Karpas-422 (cell line): ENCODE measurements at regions not wholly inside any gene's neighbourhood (a gene's known extent, or its start where the extent isn't known, plus 50 kb on each side); places are given as distances from the start of the nearest gene placed in this dataset.

Experiments
- DNase-seq: peaks from one replicate; pipeline ENCODE4 v3.0.0-alpha.2; 2015
- H2AFZ ChIP-seq: fragments of 200-600 bp; sonication (generic); 2 replicates; pipeline ENCODE4 v1.6.1; 2014; ENCODE audit warnings: antibody characterized with exemption, low read length, mixed read lengths
- H3K27ac ChIP-seq: fragments of 200-600 bp; sonication (generic); 2 replicates; pipeline ENCODE4 v1.5.1; 2014; ENCODE audit warnings: mild to moderate bottlenecking, low read length, moderate library complexity
- H3K27me3 ChIP-seq: fragments of 200-600 bp; sonication (generic); 2 replicates; pipeline ENCODE4 v1.6.1; 2014; ENCODE audit warnings: low read length, mixed read lengths
- H3K36me3 ChIP-seq: fragments of 200-600 bp; sonication (generic); 2 replicates; pipeline ENCODE4 v1.6.1; 2014; ENCODE audit warnings: low read length, mixed read lengths; ENCODE audit not compliant: insufficient read depth
- H3K4me1 ChIP-seq: fragments of 200-600 bp; sonication (generic); 2 replicates; pipeline ENCODE4 v1.6.1; 2014; ENCODE audit warnings: mild to moderate bottlenecking, low read length, mixed read lengths
- H3K4me2 ChIP-seq: fragments of 200-600 bp; sonication (generic); 2 replicates; pipeline ENCODE4 v1.6.1; 2014; ENCODE audit warnings: low read length, low read depth, mild to moderate bottlenecking; ENCODE audit not compliant: poor library complexity, severe bottlenecking
- H3K4me3 ChIP-seq: fragments of 200-600 bp; sonication (generic); 2 replicates; pipeline ENCODE4 v1.5.1; 2014; ENCODE audit warnings: mild to moderate bottlenecking, antibody characterized with exemption, low read length, mixed read lengths
- H3K79me2 ChIP-seq: fragments of 200-600 bp; sonication (generic); 2 replicates; pipeline ENCODE4 v1.6.1; 2014; ENCODE audit warnings: mild to moderate bottlenecking, low read length, mixed read lengths
- H3K9ac ChIP-seq: fragments of 200-600 bp; sonication (generic); 2 replicates; pipeline ENCODE4 v1.6.0; 2014; ENCODE audit warnings: low read length
- H3K9me2 ChIP-seq: fragments of 200-600 bp; sonication (generic), shearing (Covaris generic); replicated peaks from 2 replicates; pipeline ENCODE4 v1.6.0; 2014; ENCODE audit warnings: mild to moderate bottlenecking, low read length, moderate library complexity; ENCODE audit not compliant: insufficient read depth
- H3K9me3 ChIP-seq: fragments of 300-700, 200-600 bp; sonication (generic); 2 replicates; pipeline ENCODE4 v1.6.1; 2014; ENCODE audit warnings: low read length, mixed read lengths
- H4K20me1 ChIP-seq: fragments of 200-600 bp; sonication (generic); 2 replicates; pipeline ENCODE4 v1.6.1; 2014; ENCODE audit warnings: mild to moderate bottlenecking, antibody characterized with exemption, low read length, low read depth; ENCODE audit not compliant: insufficient read depth

GRCh38 chr1:187451238-187451637, 622.5 kb downstream of the PLA2G4A start:
- H3K27ac ChIP-seq = no peak overlapping the region
- no peak for DNase-seq
- no peak overlapping the region for H3K9ac ChIP-seq
- no peaks in the 10 kb centered on the region for H3K9me2 ChIP-seq
- no peaks in the 10 kb centered on the region for H4K20me1 ChIP-seq
- no peaks in the 10 kb centered on the region for H3K79me2 ChIP-seq
- H3K4me3 ChIP-seq = no peak overlapping the region
- H3K4me1 ChIP-seq = no peaks in the 10 kb centered on the region
- no peak overlapping the region for H3K4me2 ChIP-seq
- no peak overlapping the region for H2AFZ ChIP-seq
- H3K9me3 ChIP-seq = peaks cover 4% of the 10 kb centered on the region; the same call in 1 of the 2 replicates
- H3K27me3 ChIP-seq = no peaks in the 10 kb centered on the region
- H3K36me3 ChIP-seq = no peaks in the 10 kb centered on the region

GRCh38 chr1:187454010-187454409, 625.3 kb downstream of the PLA2G4A start:
- Histone ChIP-seq H3K79me2 (no peaks in the 10 kb centered on the region), H2AFZ (no peak overlapping the region), H4K20me1 (no peaks in the 10 kb centered on the region), H3K4me3 (no peak overlapping the region), H3K9me3 (peaks cover 4% of the 10 kb centered on the region; the same call in 1 of the 2 replicates), H3K36me3 (no peaks in the 10 kb centered on the region), H3K9ac (no peak overlapping the region), H3K9me2 (no peaks in the 10 kb centered on the region), H3K27me3 (no peaks in the 10 kb centered on the region), H3K4me1 (no peaks in the 10 kb centered on the region), H3K4me2 (no peak overlapping the region), H3K27ac (no peak overlapping the region)
- no peak for DNase-seq

GRCh38 chr1:187456446-187456845, 627.7 kb downstream of the PLA2G4A start:
- H3K4me1 ChIP-seq = no peaks in the 10 kb centered on the region
- DNase-seq = no peak
- H3K27ac ChIP-seq = no peak overlapping the region
- H3K9me3 ChIP-seq = no peaks in the 10 kb centered on the region; the same call in 1 of the 2 replicates
- no peak overlapping the region for H3K4me2 ChIP-seq
- no peaks in the 10 kb centered on the region for H3K9me2 ChIP-seq
- no peak overlapping the region for H3K4me3 ChIP-seq
- no peak overlapping the region for H2AFZ ChIP-seq
- no peak overlapping the region for H3K9ac ChIP-seq
- H3K27me3 ChIP-seq = no peaks in the 10 kb centered on the region
- H3K79me2 ChIP-seq = no peaks in the 10 kb centered on the region
- no peaks in the 10 kb centered on the region for H4K20me1 ChIP-seq
- H3K36me3 ChIP-seq = no peaks in the 10 kb centered on the region

GRCh38 chr1:187460093-187460492, 631.3 kb downstream of the PLA2G4A start:
- no peaks in the 10 kb centered on the region for H3K27me3 ChIP-seq
- H4K20me1 ChIP-seq = no peaks in the 10 kb centered on the region
- no peaks in the 10 kb centered on the region for H3K4me1 ChIP-seq
- no peak for DNase-seq
- no peaks in the 10 kb centered on the region for H3K79me2 ChIP-seq
- H3K4me2 ChIP-seq = no peak overlapping the region
- H2AFZ ChIP-seq = no peak overlapping the region
- peaks cover 10% of the 10 kb centered on the region for H3K9me3 ChIP-seq
- no peak overlapping the region for H3K9ac ChIP-seq
- H3K9me2 ChIP-seq = no peaks in the 10 kb centered on the region
- H3K27ac ChIP-seq = no peak overlapping the region
- no peak overlapping the region for H3K4me3 ChIP-seq
- H3K36me3 ChIP-seq = no peaks in the 10 kb centered on the region

- H2AFZ ChIP-seq = no peak overlapping the region
- no peaks in the 10 kb centered on the region for H4K20me1 ChIP-seq
- no peaks in the 10 kb centered on the region for H3K27me3 ChIP-seq
- H3K9me3 ChIP-seq = peaks cover 15% of the 10 kb centered on the region
- no peaks in the 10 kb centered on the region for H3K4me1 ChIP-seq
- H3K79me2 ChIP-seq = no peaks in the 10 kb centered on the region
- no peak overlapping the region for H3K9ac ChIP-seq
- DNase-seq = no peak
- no peaks in the 10 kb centered on the region for H3K36me3 ChIP-seq
- H3K4me2 ChIP-seq = no peak overlapping the region
- H3K9me2 ChIP-seq = no peaks in the 10 kb centered on the region
- no peak overlapping the region for H3K27ac ChIP-seq
- H3K4me3 ChIP-seq = no peak overlapping the region
Observed at GRCh38 chr1:187464320-187464719, 635.6 kb downstream of the PLA2G4A start.

- no peak overlapping the region for H2AFZ ChIP-seq
- no peak overlapping the region for H3K4me3 ChIP-seq
- DNase-seq = no peak
- no peaks in the 10 kb centered on the region for H3K36me3 ChIP-seq
- H3K27me3 ChIP-seq = no peaks in the 10 kb centered on the region
- H4K20me1 ChIP-seq = no peaks in the 10 kb centered on the region
- H3K9me2 ChIP-seq = no peaks in the 10 kb centered on the region
- no peaks in the 10 kb centered on the region for H3K4me1 ChIP-seq
- H3K9ac ChIP-seq = no peak overlapping the region
- H3K79me2 ChIP-seq = no peaks in the 10 kb centered on the region
- no peak overlapping the region for H3K4me2 ChIP-seq
- H3K27ac ChIP-seq = no peak overlapping the region
- peaks cover 15% of the 10 kb centered on the region for H3K9me3 ChIP-seq
Observed at GRCh38 chr1:187465441-187465840, 636.7 kb downstream of the PLA2G4A start.

GRCh38 chr1:187469836-187470235, 641.1 kb downstream of the PLA2G4A start:
- no peak for DNase-seq
- no peaks in the 10 kb centered on the region for H3K36me3 ChIP-seq
- no peaks in the 10 kb centered on the region for H3K27me3 ChIP-seq
- H3K9ac ChIP-seq = no peak overlapping the region
- H3K27ac ChIP-seq = no peak overlapping the region
- no peaks in the 10 kb centered on the region for H4K20me1 ChIP-seq
- no peak overlapping the region for H2AFZ ChIP-seq
- H3K9me2 ChIP-seq = no peaks in the 10 kb centered on the region
- no peaks in the 10 kb centered on the region for H3K79me2 ChIP-seq
- H3K4me1 ChIP-seq = no peaks in the 10 kb centered on the region
- H3K4me3 ChIP-seq = no peak overlapping the region
- peaks cover 8% of the 10 kb centered on the region for H3K9me3 ChIP-seq
- no peak overlapping the region for H3K4me2 ChIP-seq

- Histone ChIP-seq H3K4me2 (no peak overlapping the region), H3K9ac (no peak overlapping the region), H3K27me3 (no peaks in the 10 kb centered on the region), H4K20me1 (no peaks in the 10 kb centered on the region), H3K9me3 (no peaks in the 10 kb centered on the region), H3K9me2 (no peaks in the 10 kb centered on the region; the same call in 1 of the 2 replicates), H3K4me3 (no peak overlapping the region), H3K79me2 (no peaks in the 10 kb centered on the region), H2AFZ (no peak overlapping the region), H3K4me1 (no peaks in the 10 kb centered on the region), H3K36me3 (no peaks in the 10 kb centered on the region), H3K27ac (no peak overlapping the region)
- DNase-seq = no peak
Observed at GRCh38 chr1:187471555-187471954, 642.8 kb downstream of the PLA2G4A start.

GRCh38 chr1:187474336-187474735, 645.6 kb downstream of the PLA2G4A start:
- H3K4me2 ChIP-seq = no peak overlapping the region
- H3K9ac ChIP-seq = no peak overlapping the region

More at GRCh38 chr1:187474336-187474735, 645.6 kb downstream of the PLA2G4A start:
- Histone ChIP-seq H4K20me1 (no peaks in the 10 kb centered on the region), H3K79me2 (no peaks in the 10 kb centered on the region), H3K9me3 (no peaks in the 10 kb centered on the region), H3K36me3 (no peaks in the 10 kb centered on the region), H3K27ac (no peak overlapping the region), H2AFZ (no peak overlapping the region), H3K9me2 (no peaks in the 10 kb centered on the region; the same call in 1 of the 2 replicates), H3K4me3 (no peak overlapping the region), H3K4me1 (no peaks in the 10 kb centered on the region; the same call in 1 of the 2 replicates), H3K27me3 (no peaks in the 10 kb centered on the region)
- DNase-seq = no peak
